ENCODE measurements at regions not wholly inside any gene's neighbourhood (a gene's known extent, or its start where the extent isn't known, plus 50 kb on each side); places are given as distances from the start of the nearest gene placed in this dataset.
"Not testable (repeated sequence)": the region's sequence is repeated elsewhere in the genome, so short reads cannot be mapped to it uniquely, and the experiment has no call there.

DNA sequence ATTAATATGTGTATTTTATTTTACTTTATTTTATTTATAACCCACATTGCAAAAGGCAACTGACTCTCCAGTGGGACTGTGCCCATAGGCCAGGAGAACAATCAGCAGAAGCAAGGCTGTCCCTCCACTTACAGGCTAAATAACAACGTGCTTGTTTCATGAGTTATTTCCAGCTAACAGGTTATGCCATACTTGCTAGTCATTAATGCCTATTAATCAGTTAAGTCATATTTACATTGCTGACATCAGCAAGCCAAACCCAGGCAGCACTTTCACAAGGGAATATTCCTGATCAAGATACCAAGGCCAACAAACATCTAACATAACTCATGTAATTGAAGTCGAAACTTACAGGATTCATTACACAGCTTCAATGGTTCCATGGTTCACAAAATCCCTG is 92.1 kb downstream of the EN1 start:
- TF ChIP-seq, protein P1, sequence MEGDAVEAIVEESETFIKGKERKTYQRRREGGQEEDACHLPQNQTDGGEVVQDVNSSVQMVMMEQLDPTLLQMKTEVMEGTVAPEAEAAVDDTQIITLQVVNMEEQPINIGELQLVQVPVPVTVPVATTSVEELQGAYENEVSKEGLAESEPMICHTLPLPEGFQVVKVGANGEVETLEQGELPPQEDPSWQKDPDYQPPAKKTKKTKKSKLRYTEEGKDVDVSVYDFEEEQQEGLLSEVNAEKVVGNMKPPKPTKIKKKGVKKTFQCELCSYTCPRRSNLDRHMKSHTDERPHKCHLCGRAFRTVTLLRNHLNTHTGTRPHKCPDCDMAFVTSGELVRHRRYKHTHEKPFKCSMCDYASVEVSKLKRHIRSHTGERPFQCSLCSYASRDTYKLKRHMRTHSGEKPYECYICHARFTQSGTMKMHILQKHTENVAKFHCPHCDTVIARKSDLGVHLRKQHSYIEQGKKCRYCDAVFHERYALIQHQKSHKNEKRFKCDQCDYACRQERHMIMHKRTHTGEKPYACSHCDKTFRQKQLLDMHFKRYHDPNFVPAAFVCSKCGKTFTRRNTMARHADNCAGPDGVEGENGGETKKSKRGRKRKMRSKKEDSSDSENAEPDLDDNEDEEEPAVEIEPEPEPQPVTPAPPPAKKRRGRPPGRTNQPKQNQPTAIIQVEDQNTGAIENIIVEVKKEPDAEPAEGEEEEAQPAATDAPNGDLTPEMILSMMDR (IDR thresholded peaks at IDR 0.05; ENCODE audit: low read depth, low read length): no peak
- H3K4me3 ChIP-seq (ENCODE audit: low read depth, low read length): no peak overlapping the region

DNA sequence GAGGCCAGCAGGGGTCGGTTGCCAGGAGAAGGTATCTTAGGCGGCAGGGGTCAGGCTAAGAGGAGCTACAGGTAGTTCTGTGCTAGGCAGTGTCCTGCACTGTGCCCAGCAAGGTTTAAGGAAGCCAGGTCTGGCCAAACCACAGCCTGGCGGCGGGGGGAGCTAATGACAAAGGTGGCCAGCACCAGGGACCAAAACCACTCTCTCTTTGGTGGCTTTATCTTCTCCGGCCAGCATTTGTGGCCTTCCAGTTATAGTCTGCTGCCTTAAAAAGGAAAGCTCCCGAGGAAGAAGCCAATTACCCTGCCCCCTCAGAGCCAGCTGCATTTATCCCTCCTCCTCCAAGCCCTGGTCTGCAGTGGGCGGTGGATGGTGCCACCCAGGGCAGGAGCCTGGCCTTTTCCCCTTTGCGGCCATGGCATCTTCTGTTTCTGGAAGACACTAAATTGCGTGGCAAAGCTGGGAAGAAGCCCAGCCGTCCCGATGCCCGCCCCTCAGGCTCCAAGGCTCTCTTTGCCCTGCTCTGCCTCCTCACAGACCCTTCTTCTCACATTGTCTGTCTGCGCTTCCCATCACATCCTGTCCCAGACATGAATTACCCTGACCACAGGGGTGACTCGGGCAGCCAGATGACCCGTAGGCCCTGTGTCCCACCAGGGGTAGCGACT is 94.6 kb downstream of the EN1 start:
- TF ChIP-seq, protein P1 (IDR thresholded peaks at IDR 0.05; ENCODE audit: low read depth, low read length): no peak

DNA sequence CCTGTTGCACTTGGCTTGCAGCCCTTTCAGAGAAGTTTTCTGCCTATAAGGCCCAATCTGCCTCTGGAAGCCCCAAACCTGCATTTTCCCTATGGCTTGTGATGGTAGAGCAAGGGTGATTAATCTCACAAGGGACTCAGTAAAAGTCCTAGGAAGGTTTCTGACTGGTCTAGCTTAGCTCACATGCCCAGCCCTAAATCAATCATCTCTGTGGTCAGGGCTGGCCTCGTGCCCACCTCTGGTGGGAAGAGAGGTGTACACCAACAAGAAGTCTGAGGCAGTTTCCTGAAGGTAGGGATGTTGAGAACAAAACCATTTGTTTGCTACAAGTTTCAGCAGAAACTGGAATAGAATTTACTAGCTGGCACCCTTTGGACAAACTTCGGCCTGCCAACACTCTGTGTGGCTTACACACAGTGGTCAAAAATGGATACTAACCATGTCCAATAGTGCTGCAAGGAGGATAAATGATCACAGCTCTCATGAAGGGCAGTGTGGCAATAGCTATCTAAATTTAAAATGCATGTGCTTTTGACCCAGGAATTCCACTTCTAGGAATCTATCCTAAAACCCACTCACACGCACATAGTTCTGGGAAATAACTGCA is 96.4 kb downstream of the EN1 start:
- H3K4me3 ChIP-seq (ENCODE audit: low read depth, low read length): no peak overlapping the region
- TF ChIP-seq, protein P1 (IDR thresholded peaks at IDR 0.05; ENCODE audit: low read depth, low read length): no peak

More for the DNA sequence above, 94.6 kb downstream of the EN1 start:
- no peak overlapping the region for H3K4me3 ChIP-seq (ENCODE audit: low read depth, low read length)

DNA sequence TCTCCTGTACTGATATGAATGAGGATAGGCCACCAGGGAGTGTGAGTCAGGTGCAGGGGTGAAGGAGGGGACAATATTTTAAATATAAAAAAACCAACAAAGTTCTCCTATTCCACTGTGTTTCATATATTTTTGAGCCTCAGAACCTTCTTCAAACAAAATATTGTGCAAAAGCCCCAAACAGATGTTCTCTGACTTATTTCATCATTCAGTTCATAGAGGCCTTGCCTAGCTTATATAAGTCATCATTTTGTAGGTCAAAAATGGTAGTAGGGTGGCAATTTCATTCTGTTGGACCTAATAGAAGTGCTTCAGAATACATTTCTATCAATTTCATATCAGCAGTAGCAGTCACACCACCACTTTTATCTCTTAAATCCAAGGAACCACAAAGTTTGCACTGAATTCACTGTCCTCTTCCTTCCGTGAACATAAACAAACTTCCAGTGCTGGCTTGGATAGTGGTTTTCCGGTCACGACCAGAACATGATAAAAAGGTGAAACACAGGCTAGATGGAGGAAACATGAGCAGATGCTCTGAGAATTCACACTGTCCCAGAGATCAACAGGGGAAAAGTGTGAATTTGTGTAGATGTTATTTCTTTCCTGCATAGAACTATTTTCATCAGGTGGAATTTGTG is 99.1 kb downstream of the EN1 start:
- TF ChIP-seq, protein P1 (IDR thresholded peaks at IDR 0.05; ENCODE audit: low read depth, low read length): no peak
- no peak overlapping the region for H3K4me3 ChIP-seq (ENCODE audit: low read depth, low read length)

DNA sequence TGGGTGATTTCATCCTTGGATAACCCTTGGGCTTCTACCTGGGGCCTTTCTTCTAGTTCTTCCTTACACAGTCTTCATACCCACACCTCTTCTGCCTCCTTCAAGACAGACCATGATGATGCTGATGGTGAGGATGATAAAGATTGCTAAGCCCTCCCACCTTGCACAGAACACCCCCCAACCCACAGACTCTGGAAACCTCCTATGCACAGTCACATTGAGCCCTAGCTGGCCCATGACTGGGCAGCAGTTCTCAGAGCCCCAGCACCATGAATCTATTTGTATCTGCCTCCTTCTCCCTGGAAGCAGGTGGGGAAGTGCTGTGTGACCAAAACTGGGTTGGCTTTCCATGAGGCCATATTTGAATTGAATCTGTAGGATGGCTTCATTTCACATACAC is 99.8 kb downstream of the EN1 start:
- no peak overlapping the region for H3K4me3 ChIP-seq (ENCODE audit: low read depth, low read length)
- TF ChIP-seq, protein P1 (IDR thresholded peaks at IDR 0.05; ENCODE audit: low read depth, low read length): no peak

DNA sequence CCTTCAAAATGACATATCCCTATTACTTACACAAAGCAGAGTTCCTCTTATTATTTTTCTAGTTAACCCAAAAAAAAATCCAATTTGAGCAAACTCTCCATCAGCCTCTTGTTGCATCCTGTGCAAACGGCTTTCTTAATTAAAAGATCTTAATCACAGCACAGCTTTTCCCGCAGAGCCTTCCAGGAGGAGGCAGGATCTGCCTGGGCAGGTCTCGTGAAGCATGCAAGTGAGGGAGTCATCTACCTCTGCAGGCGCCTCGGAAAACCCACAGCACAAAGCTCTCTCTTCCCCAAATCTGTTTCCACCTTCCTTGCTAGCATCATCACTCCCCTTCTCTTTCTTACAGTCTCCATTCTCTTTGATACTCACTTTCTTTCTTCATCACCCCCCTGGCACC is 100.4 kb downstream of the EN1 start:
- H3K4me3 ChIP-seq (ENCODE audit: low read depth, low read length): no peak overlapping the region
- TF ChIP-seq, protein P1 (IDR thresholded peaks at IDR 0.05; ENCODE audit: low read depth, low read length): no peak

DNA sequence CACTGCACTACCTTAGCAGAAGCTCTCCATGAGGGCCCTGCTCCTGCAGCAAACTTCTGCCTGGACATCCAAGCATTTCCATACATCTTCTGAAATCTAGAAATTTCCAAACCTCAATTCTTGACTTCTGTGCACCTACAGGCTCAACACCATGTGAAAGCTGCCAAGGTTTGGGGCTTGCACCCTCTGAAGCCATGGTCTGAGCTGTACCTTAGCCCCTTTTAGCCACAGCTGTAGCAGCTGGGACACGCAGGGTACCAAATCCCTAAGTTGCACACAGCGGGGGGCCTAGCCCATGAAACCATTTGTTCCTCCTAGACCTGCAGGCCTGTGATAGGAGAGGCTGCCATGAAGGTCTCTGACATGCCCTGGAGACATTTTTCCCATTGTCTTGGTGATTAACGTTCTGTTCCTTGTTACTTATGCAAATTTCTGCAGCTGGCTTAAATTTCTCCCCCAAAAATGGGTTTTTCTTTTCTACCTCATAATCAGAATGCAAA is 102.7 kb downstream of the EN1 start:
- H3K4me3 ChIP-seq (ENCODE audit: low read depth, low read length): not testable (repeated sequence)
